Heart right ventricle (tissue), 16 donors: ENCODE measurements at regions not wholly inside any gene's neighbourhood (a gene's known extent, or its start where the extent isn't known, plus 50 kb on each side); places are given as distances from the start of the nearest gene placed in this dataset.

Experiments
- ATAC-seq, 8 donors: fragments of 200-7000 bp; cut with Tn5 transposase; one replicate each; pipeline ENCODE4 v1.9.1; 2020; ENCODE audit warnings: mild to moderate bottlenecking in 8 of 8, moderate library complexity in 8 of 8, moderate number of reproducible peaks in 1 of 8
- DNase-seq, 2 donors: peaks; one replicate each; pipeline ENCODE4 v3.0.0-alpha.2; 2020
- H3K27ac ChIP-seq, 10 donors: fragments of 200-600 bp; sonication (generic) in 2 of 10; one replicate each; pipeline versions ENCODE4 v1.5.0 to v1.8.0; 2020 to 2022; ENCODE audit warnings: mild to moderate bottlenecking in 3 of 10
- H3K27me3 ChIP-seq, 7 donors: fragments of 200-600 bp; one replicate each; pipeline ENCODE4 v1.8.0; 2021 to 2022; ENCODE audit warnings: mild to moderate bottlenecking in 2 of 7
- H3K36me3 ChIP-seq, 9 donors: fragments of 200-600 bp; sonication (generic) in 1 of 9; one replicate each; pipeline versions ENCODE4 v1.5.0 to v1.8.0; 2020 to 2022; ENCODE audit warnings: mild to moderate bottlenecking in 2 of 9
- H3K4me1 ChIP-seq, 9 donors: fragments of 200-600 bp; sonication (generic) in 1 of 9; one replicate each; pipeline versions ENCODE4 v1.5.0 to v1.8.0; 2020 to 2022; ENCODE audit warnings: mild to moderate bottlenecking in 4 of 9
- H3K4me3 ChIP-seq, 10 donors: fragments of 200-600 bp; sonication (generic) in 2 of 10; one replicate each; pipeline versions ENCODE4 v1.5.0 to v1.8.0; 2020 to 2022; ENCODE audit warnings: mild to moderate bottlenecking in 7 of 10, moderate library complexity in 2 of 10
- H3K9me3 ChIP-seq, 11 donors: fragments of 200-600 bp in 10 of 11; sonication (generic) in 2 of 11; one replicate each; pipeline versions ENCODE4 v1.5.0 to v1.8.0; 2013 to 2022; ENCODE audit warnings: mild to moderate bottlenecking in 2 of 11, control low read depth in 1 of 11, moderate library complexity in 1 of 11
- WGBS, 2 donors: extraction: QIAGEN DNeasy Blood & Tissue Kit; methylation state at CpG; one replicate each; pipeline ENCODE4 v1.1.7; 2013; ENCODE audit warnings: inconsistent platforms in 1 of 2; 5-methylcytosine and 5-hydroxymethylcytosine counted together
- intact Hi-C, 10 donors: fragments of 100-400 bp; cut with DNase I; formaldehyde crosslinking; loops; one replicate each; pipeline versions ENCODE4 v1.11.1 to v1.14.2; 2022
- TF ChIP-seq, protein P1 (sequence below), 9 donors: fragments of 200-600 bp; sonication (generic) in 2 of 9; IDR thresholded peaks; one replicate each; pipeline versions ENCODE4 v1.5.0 to v1.8.0; 2021 to 2022; ENCODE audit warnings: antibody characterized with exemption in 9 of 9, mild to moderate bottlenecking in 5 of 9, moderate library complexity in 1 of 9
- donor health status: Arrhythmogenic right ventricular cardiomyopathy.
- donor health status: ischemic (EF 13 %, LVEDD 7.1; RV severe dilation, severe dysfunction).
- donor health status: healthy with polysubstance abuse.
- donor health status: DM: no; HTN: yes; CAD: no.
- donor health status: DM: no; HTN: no; CAD: no.
- donor health status: ischemic (EF 25% LVEDD 6.9; RV normal size, moderate dysfunction).
- donor health status: ischemic (EF 25% LVEDD 5.7; RV mildly dilated, moderate dysfunction).
- donor health status: healthy.
- donor health status: DM: yes; HTN: yes; CAD: no.
- donor health status: Ischemic cardiomyopathy.
- donor health status: ischemic (EF 35%, LVEDD 5.7; RV mildly dilated, moderate dysfunction).
- donor health status: nonischemic (EF 11% LVEDD 7.7; RV severe dilation, severe dysfunction).
- donor health status: DM: yes; HTN: yes; CAD: no.
- donor health status: PGD.
- donor health status: ischemic (EF 29% LVEDD 5.4; RV normal size, mild dysfunction).
- donor health status: nonischemic (EF 23%, LVEDD 6.1; RV moderate dilation, normal function).

- WGBS, 2 donors: 59 to 71% methylated on average over 5 of the region's 5 CpGs
- peaks cover 9 to 73% (median 29%) of the 10 kb centered on the region in 9 donors for H3K4me1 ChIP-seq
- intact Hi-C loops: no loop called here
- H3K27me3 ChIP-seq: no peaks in the 10 kb centered on the region
- ATAC-seq: peak in 3 of 8 donors; percentile 27 to 56 (median 46)
- DNase-seq: no peak
- H3K27ac ChIP-seq: no peak overlapping the region
- TF ChIP-seq, protein P1, sequence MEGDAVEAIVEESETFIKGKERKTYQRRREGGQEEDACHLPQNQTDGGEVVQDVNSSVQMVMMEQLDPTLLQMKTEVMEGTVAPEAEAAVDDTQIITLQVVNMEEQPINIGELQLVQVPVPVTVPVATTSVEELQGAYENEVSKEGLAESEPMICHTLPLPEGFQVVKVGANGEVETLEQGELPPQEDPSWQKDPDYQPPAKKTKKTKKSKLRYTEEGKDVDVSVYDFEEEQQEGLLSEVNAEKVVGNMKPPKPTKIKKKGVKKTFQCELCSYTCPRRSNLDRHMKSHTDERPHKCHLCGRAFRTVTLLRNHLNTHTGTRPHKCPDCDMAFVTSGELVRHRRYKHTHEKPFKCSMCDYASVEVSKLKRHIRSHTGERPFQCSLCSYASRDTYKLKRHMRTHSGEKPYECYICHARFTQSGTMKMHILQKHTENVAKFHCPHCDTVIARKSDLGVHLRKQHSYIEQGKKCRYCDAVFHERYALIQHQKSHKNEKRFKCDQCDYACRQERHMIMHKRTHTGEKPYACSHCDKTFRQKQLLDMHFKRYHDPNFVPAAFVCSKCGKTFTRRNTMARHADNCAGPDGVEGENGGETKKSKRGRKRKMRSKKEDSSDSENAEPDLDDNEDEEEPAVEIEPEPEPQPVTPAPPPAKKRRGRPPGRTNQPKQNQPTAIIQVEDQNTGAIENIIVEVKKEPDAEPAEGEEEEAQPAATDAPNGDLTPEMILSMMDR (IDR thresholded peaks at IDR 0.05): no peak
- no peak overlapping the region for H3K4me3 ChIP-seq
- no peaks in the 10 kb centered on the region for H3K36me3 ChIP-seq
- no peaks in the 10 kb centered on the region for H3K9me3 ChIP-seq
Observed at GRCh38 chr15:62413153-62413552, 248.1 kb upstream of the C2CD4B start.

GRCh38 chr15:62413786-62414185 is 248.7 kb upstream of the C2CD4B start:
- no peaks in the 10 kb centered on the region for H3K9me3 ChIP-seq
- intact Hi-C loops: no loop called here
- no peaks in the 10 kb centered on the region for H3K27me3 ChIP-seq
- no peak overlapping the region for H3K4me3 ChIP-seq
- TF ChIP-seq, protein P1 (IDR thresholded peaks at IDR 0.05): no peak
- no peak for ATAC-seq
- no peaks in the 10 kb centered on the region for H3K36me3 ChIP-seq
- no peak overlapping the region for H3K27ac ChIP-seq
- peaks cover 9 to 67% (median 27%) of the 10 kb centered on the region in 9 donors for H3K4me1 ChIP-seq
- no peak for DNase-seq

- no peaks in the 10 kb centered on the region for H3K9me3 ChIP-seq
- TF ChIP-seq, protein P1 (IDR thresholded peaks at IDR 0.05): no peak
- peak in 3 of 8 donors; percentile 53 to 57 (median 55) for ATAC-seq
- intact Hi-C loops: no loop called here
- no peaks in the 10 kb centered on the region for H3K36me3 ChIP-seq
- peak in 1 of 2 donors; percentile 16 for DNase-seq
- no peaks in the 10 kb centered on the region for H3K27me3 ChIP-seq
- 75% methylated on average over 7 of the region's 7 CpGs for WGBS, 2 donors
- no peak overlapping the region for H3K27ac ChIP-seq
- H3K4me1 ChIP-seq: peaks cover 9 to 59% (median 27%) of the 10 kb centered on the region in 9 donors
- H3K4me3 ChIP-seq: no peak overlapping the region
Observed at GRCh38 chr15:62415498-62415897, 250.4 kb upstream of the C2CD4B start.

DNA sequence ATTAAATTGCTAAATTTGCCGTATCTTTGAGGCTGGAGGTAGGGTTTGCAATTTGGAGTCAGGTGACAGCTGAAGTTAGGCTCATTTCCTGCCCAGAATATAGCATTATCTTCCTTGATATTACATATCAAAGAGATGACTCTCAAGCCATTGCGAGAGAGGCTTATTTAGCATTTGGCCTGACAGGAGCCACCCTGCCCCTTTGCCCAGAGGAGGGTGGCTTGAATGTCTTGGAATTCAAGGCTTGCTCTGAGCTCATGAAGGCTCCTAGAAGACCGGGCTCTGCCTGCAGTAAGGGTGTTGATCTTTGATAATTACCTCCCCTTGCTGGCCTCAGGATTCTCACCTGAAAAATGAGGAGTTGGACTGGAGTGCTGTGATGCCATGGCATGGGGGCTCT is 251.4 kb upstream of the C2CD4B start:
- no peak overlapping the region for H3K27ac ChIP-seq
- no peak for ATAC-seq

More for the DNA sequence above, 251.4 kb upstream of the C2CD4B start:
- Histone ChIP-seq H3K4me1 (peaks cover 9 to 59% (median 27%) of the 10 kb centered on the region in 9 donors), H3K9me3 (peaks cover 0 to 5% (median 0%) of the 10 kb centered on the region in 11 donors), H3K36me3 (no peaks in the 10 kb centered on the region), H3K27me3 (no peaks in the 10 kb centered on the region), H3K4me3 (no peak overlapping the region)
- DNase-seq: no peak
- WGBS, 2 donors: 77% methylated on average over 3 of the region's 3 CpGs
- TF ChIP-seq, protein P1 (IDR thresholded peaks at IDR 0.05): no peak
- intact Hi-C loops: no loop called here
